22Rv1 (cell line): ENCODE measurements at regions not wholly inside any gene's neighbourhood (a gene's known extent, or its start where the extent isn't known, plus 50 kb on each side); places are given as distances from the start of the nearest gene placed in this dataset.

Source experiments
- ZFX ChIP-seq: fragments of 450-650 bp; IDR thresholded peaks from 2 replicates; pipeline ENCODE4 v1.6.1; 2017; ENCODE audit warnings: antibody characterized with exemption, borderline replicate concordance
- TF ChIP-seq, protein P1 (sequence below): fragments of 450-650 bp; IDR thresholded peaks from 2 replicates; pipeline ENCODE4 v1.5.1; 2017; ENCODE audit warnings: mild to moderate bottlenecking

DNA sequence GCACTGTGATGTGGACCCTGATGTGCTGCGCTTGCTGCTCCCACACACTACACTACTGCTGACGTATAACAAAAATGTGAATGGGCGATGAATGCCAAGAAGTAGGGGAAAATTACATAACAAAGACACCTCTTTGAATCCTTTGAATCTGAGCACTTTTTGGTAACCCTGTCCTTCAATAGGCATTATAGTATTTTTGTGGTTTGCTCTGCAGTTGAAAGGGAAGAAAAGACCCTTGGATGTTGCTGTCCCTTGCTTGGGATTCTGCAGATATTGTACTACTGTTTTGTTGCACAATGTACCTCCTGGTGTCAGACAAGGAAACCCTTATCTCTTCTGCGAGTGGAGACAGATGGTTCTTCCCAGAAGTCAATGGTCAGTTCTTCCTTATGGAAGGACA is 124.8 kb upstream of the UBE3A start:
- TF ChIP-seq, protein P1, sequence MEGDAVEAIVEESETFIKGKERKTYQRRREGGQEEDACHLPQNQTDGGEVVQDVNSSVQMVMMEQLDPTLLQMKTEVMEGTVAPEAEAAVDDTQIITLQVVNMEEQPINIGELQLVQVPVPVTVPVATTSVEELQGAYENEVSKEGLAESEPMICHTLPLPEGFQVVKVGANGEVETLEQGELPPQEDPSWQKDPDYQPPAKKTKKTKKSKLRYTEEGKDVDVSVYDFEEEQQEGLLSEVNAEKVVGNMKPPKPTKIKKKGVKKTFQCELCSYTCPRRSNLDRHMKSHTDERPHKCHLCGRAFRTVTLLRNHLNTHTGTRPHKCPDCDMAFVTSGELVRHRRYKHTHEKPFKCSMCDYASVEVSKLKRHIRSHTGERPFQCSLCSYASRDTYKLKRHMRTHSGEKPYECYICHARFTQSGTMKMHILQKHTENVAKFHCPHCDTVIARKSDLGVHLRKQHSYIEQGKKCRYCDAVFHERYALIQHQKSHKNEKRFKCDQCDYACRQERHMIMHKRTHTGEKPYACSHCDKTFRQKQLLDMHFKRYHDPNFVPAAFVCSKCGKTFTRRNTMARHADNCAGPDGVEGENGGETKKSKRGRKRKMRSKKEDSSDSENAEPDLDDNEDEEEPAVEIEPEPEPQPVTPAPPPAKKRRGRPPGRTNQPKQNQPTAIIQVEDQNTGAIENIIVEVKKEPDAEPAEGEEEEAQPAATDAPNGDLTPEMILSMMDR, result no peak
- TF ChIP-seq ZFX, result no peak
